GM12892 (cell line): ENCODE measurements at regions not wholly inside any gene's neighbourhood (a gene's known extent, or its start where the extent isn't known, plus 50 kb on each side); places are given as distances from the start of the nearest gene placed in this dataset.

Experiments used
- POLR2A ChIP-seq: IDR thresholded peaks from 2 replicates; pipeline ENCODE4 v1.6.1; 2011; ENCODE audit warnings: low read depth, low read length, control low read depth
- POLR2AphosphoS5 ChIP-seq: IDR thresholded peaks from 2 replicates; pipeline ENCODE4 v1.6.1; 2011; ENCODE audit warnings: low read depth, low read length, control low read depth
- TAF1 ChIP-seq: IDR thresholded peaks from 2 replicates; pipeline ENCODE4 v1.6.1; 2011; ENCODE audit warnings: low read depth, mild to moderate bottlenecking, control low read depth, low read length, borderline replicate concordance

GRCh38 chrX:21168401-21169160, 205.6 kb upstream of the CNKSR2 start:
- TF ChIP-seq POLR2A, result no peak
- no peak for TF ChIP-seq POLR2AphosphoS5
- TF ChIP-seq TAF1, result no peak
